IPS-NIHi11 (cell line): ENCODE measurements at regions not wholly inside any gene's neighbourhood (a gene's known extent, or its start where the extent isn't known, plus 50 kb on each side); places are given as distances from the start of the nearest gene placed in this dataset.
A peak's percentile ranks its signal among the peaks of the same experiment; 100 is the strongest.

ENCODE experiments used
- DNase-seq: peaks from one replicate; pipeline ENCODE4 v3.0.0; 2012; ENCODE audit warnings: mixed read lengths, low spot score

- DNase-seq: peak; percentile 38
Measured at GRCh38 chr2:105593221-105593967, 151.3 kb upstream of the NCK2 start.

DNA sequence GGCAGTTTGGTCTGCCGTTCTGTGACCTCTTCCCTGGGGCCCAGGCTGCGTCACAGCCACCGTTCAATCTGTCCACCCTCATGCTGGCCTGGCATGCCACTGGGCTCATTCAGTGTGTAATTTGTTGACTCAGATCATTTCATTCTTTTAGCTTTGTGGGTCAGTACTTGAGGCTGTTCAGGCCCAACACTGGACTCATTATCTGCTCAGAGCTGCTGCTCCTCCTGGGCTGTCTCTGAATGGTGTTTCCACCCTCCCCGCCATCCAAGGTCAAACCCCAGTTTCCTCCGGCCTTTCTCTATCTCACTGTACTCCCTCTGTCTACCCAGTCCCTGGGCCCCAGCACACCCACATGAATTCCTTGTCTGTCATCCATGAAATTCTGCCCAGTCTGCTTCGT is 152.4 kb upstream of the NCK2 start:
- DNase-seq: no peak

DNA sequence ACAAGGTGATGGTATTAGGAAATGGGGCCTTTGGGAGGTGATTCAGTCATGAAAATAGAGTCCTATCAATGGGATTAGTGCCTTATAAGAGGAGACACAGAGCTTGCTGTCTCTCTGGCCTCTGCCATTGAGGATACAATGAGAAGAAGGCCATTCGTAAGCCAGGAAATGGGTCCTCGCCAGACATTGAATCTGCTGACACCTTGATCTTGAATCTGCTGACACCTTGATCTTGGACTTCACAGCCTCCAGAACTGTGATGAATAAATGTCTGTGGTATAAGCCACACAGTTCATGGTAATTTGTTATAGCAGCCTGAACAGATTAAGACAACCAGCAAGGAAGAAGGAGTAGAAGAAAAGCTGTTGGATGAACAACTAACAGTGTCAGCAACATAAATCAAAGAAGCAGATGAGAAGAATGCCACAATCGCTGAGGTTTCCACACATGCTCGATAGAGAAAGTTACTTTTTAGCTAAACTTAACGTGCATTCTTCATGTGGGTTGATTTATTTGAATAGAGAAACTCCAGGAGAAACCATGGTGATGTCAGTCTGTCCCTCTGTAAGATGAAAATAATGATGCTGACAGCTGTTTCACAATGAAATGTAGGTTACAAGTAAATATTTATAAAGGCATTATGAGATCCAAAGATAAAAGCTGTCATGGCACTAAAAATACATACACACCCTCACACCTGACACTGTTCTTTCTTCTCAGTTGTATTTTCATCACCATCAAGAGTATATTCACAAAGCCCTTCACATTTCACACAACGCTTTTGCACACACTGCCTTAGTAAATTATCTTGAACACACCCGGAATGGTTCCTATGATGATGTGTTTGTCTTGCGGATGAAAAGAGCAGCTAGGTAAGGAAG is 153.7 kb upstream of the NCK2 start:
- no peak for DNase-seq

- no peak for DNase-seq
Measured at GRCh38 chr2:105588581-105588980, 156.1 kb upstream of the NCK2 start.

GRCh38 chr2:105587637-105588036 is 157.1 kb upstream of the NCK2 start:
- no peak for DNase-seq

DNA sequence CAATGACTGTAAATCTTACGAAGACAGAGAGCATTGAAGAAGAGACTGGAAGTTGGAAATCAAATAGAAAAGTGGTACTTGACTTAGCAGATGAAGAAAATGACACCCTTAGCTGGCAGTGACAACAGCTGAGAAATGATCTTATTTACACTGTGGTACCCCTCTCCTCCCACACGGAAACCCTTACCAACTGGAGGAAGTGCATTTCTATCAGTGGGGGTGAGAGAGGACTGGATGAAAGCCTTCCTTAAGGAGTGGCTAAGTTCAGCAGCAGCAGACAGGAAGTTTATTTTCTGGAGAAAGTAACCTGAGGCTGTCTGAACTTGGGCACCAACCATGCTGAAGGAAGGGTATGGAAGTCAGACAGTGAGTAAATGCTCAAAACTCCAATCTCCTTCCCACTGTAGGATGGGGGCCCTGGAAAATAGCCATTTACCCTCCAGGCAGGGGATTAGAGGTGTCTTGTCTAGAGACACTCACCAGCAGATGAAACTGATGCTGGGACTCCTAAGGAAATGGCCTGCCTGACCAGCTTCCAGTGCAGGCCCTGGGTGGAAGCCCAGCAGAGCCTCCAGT is 160.2 kb upstream of the NCK2 start:
- no peak for DNase-seq

GRCh38 chr2:105582952-105583660 is 161.6 kb upstream of the NCK2 start:
- DNase-seq: no peak

DNA sequence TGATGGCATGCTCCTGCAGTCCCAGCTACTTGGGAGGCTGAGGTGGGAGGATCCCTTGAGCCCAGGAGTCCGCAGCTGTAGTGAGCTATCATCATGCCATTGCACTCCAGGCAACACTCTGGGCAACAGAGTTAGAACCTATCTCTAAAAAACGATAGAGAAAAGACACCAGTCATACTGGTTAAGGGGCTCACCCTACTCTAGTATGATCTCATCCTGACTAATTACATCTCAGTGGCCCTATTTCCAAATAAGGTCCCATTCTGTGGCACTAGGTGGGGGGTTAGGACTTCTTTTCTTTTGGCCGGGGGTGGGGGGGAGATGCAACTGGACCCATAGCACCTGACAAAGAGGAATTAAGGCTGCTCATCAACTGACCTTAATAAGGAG is 163.2 kb upstream of the NCK2 start:
- no peak for DNase-seq

- no peak for DNase-seq
Measured at GRCh38 chr2:105580870-105581554, 163.7 kb upstream of the NCK2 start.

GRCh38 chr2:105580216-105580615 is 164.5 kb upstream of the NCK2 start:
- no peak for DNase-seq

- no peak for DNase-seq
Measured at GRCh38 chr2:105578166-105578565, 166.5 kb upstream of the NCK2 start.

DNA sequence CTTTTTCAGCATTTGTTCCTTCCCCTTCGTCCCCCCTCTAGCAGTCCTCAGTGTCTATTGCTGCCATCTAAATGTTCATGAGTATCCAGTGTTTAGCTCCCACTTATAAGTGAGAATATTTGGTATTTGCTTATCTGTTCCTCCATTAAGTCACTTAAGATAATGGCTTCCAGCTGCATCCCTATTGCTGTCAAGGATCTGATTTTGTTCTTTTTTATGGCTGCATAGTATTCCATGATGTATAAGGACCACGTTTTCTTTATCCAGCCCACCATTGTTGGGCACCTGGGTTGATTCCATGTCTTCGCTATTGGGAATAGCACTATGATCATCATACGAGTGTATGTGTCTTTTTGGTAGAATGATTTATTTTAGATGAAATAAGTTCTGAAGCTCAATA is 166.9 kb upstream of the NCK2 start:
- no peak for DNase-seq

- peak; percentile 63 for DNase-seq
Measured at GRCh38 chr2:105576440-105577241, 168.1 kb upstream of the NCK2 start.

GRCh38 chr2:105576050-105576439 is 168.7 kb upstream of the NCK2 start:
- DNase-seq: no peak

GRCh38 chr2:105575499-105576025 is 169.2 kb upstream of the NCK2 start:
- no peak for DNase-seq

DNA sequence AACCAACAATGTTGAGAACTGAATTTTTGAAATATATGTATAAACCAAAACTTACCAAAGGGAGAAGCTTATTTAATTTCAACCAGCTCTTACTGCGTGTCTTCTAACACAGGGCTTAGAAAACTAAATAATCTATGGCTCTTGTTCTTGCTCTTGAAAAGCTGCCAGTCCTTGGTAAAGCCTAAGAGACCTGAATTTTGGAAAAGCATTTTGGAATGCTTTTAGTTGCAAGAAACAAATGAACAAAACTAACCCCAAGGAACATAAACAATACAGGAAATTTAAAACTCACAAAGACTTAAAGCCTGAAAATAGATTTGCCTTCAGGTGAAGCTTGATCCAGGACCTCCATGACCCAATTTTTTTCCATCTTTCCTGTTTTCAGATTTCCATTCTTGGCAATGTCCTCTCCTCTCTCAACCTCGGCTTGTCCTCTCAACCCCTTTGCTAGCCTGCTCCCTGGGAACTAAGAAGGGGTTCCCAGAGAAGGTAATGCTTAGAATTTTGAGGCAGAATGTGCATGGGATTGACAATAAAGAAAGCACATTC is 169.8 kb upstream of the NCK2 start:
- DNase-seq: no peak

DNA sequence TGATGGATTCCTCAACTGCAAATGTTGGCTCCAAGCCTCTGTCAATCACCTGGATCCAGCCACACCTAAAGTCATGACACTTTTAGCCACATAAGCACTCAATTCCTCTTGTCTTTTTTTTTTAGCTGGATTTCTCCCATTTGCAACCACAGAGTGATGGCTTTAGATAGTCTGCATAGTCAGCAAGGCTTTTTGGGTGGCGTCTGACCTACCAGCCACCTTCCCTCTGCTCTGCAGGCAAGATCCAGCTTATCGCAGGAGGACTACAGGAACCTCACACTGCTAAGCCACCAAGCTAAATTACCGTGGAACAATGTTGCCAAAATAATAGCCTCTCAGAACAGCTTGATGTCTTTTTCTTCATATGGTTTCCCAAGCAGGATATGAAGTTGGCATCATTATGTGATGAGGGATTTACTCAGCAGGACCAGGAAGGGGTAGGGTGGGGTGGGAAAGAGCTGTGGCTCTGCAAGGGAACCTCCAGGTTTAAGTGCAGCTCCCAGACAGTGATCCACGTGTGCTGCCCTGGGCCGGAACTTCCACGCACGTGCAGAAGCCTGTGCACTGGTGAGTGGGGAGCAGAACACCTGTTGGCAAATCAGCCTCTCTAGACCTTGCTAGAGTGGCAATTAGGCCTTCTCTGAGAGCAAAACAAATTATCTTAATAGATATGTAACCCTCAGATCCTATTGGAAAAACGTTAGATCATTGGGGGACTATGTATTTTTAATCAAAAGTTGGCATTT is 170.6 kb upstream of the NCK2 start:
- DNase-seq: no peak

DNA sequence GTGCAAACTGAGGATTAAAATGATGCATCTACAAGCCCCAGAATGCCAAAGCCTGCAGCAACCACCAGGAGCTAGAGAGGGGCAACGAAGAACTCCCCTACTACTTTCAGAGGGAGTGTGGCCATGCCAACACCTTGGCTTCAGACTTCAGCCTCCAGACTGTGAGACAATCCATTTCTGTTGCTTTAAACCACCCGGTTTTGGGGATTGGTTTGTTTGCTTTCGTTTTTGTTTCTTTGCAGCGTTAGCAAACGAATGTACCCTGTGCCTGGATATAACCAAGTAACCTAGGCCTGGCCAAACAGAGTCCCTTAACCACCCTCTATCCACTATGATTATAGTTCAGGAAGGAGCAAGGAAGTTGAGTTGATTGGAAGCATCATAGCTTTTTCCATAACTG is 171.2 kb upstream of the NCK2 start:
- no peak for DNase-seq

DNA sequence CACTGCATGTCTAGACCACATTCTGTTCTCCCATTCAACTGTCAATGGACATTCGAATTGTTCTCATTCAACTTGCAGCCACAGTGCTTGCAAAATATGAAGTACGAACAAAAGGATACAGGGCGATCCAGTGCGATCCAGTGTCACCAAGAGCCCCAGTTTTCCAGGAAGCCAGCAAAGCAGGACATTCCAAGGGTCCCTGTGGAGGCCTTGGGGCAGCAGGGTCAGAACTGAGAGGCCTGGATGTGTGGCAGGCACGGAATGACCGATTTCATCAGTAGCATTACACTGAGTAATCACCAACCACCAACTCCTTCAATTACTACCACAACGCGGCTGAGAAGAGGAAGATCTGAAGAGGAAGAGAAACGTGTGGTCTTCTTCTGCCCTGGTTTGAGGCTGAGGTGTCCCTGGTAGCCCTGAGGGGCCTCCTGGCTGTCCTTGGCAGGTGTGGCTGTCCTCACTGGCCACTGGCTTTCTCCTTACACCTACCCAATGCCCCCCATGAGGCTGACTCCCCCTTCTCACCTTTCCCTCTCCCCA is 172.7 kb upstream of the FHL2 start:
- DNase-seq: no peak
